Left kidney (tissue), 1 donor: ENCODE measurements at regions not wholly inside any gene's neighbourhood (a gene's known extent, or its start where the extent isn't known, plus 50 kb on each side); places are given as distances from the start of the nearest gene placed in this dataset.
A peak's percentile ranks its signal among the peaks of the same experiment; 100 is the strongest.

Experiments
- DNase-seq: peaks from one replicate; pipeline ENCODE4 v3.0.0-alpha.2; 2013

DNA sequence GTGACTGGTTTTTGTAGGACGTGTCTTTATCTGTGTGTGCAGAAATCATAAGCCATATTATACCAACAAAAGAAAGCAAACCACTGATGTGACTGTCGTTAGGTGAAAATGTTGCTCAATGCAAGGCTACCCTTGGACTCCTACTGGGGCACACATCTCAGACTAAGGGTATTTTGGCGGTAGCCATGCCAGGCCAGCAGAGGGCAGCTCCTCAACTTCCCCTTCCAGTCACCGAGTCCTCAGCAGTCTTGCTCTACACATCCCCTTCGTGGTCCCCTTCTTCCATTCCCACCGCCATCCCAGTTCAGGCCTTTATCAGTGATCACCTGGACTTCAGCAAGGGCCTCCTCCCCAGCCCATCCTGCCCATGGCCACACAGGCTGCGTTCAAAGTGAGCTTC, 113.7 kb upstream of the GGTLC1 start:
- no peak for DNase-seq

DNA sequence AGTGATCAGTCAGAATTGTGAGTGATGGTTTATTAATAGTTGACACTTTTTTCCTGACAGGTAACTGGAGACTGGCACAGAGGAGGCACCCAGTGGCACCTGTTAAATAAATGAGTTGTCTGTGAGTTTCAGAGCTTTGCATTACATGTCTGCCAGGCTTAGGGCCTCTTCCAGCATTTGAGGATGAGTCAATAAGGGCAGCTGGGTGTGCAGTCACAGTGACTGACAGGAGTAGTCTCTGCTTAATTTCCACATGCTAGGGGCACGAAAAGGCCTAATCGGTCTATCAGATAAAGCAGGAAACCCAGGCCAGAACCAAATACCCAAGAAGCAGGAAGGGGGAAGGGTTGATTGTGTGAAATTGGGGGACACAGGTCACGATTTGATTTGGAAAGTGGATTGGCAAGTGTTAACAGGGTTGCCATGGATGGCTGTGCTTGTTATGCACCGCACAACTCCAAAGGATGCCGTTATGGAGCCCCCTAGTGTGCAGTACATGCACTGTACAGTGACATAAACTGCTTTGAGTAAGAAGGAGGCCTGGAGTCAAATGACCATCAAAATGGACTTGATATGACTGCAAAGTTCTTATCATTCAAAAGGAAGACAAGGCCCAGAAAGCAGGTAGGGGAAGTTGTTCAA, 111.9 kb upstream of the GGTLC1 start:
- peak; percentile 67 for DNase-seq

DNA sequence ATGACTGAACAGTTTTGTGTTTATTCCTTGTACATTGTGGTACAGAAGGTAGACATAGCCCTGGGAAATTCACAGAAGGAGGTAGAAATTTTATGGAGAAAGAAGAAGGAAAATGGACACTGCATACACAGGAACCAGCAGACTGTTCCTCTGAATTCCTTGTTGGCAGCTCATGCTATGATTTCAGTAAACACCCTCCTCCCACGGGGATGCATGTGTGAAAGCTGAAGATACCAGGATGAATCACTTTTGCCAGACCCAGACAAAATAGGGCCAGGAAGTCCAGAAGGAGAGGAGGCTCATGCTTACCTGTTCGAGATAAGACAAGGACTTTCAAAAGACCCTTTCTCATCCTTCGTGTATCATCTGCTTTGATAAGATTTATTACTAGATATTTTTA, 110.3 kb upstream of the GGTLC1 start:
- no peak for DNase-seq

- no peak for DNase-seq
Observed at GRCh38 chr20:24097506-24098245, 109.1 kb upstream of the GGTLC1 start.

GRCh38 chr20:24096864-24097450, 108.4 kb upstream of the GGTLC1 start:
- DNase-seq: no peak

DNA sequence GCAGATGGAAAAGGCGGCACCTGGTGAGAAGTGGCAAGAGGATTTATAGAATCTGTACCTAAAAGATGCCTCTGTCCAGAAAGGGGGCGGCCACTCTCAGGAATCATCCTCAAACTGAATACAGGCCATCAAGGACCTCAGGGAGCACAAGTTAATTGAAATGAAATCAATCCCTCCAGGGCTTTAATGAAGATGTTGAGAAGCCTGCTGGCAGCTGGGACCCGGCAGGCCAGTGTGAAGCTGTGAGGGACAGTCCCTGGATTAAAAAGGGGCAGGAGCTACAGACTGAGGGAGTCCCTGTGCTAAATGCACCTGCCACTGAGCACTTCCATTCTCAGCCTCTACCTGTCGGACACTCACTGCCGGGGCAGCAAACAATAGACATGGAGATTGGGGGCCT, 107.7 kb upstream of the GGTLC1 start:
- no peak for DNase-seq

DNA sequence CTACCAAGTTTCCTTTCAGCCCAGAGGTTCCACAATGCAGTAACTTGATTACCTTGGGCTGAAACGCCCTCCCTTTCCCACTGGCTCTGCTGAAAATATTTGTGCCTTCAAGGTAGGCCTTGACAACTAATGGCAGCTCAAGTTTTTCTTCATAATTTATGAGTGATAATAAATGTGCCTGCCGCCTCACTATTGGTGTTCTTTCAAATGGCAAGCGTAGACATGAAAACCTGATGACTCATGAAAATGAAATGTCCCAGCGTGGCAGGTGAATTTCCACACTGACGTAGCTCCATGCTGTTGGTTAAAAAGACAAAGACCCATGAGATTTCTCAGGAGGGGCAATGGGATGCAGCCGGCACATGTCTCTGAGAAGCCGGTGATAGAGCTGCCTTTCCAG, 107.2 kb upstream of the GGTLC1 start:
- DNase-seq: no peak

GRCh38 chr20:24095303-24095702, 106.7 kb upstream of the GGTLC1 start:
- DNase-seq: no peak

GRCh38 chr20:24089576-24089975, 101.0 kb upstream of the GGTLC1 start:
- no peak for DNase-seq

DNA sequence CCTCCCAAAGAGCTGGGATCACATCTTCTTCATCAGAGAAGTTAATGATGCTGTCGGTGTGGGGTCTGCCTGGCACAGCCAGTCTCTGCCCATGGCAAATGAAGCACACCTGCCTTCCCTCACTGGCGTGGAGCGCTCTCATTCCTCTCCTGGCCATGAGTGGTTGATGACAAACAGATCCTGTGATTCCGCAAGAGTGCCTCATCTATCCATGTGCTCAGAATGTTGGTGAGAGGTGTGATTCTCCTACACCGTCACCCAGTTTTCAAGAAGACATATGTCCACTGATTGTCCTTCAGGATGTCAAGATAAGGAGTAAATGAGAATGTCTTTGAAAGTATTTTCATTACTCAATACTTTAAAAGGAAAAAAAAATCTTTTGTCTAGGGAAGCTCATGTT, 97.5 kb upstream of the GGTLC1 start:
- DNase-seq: no peak

DNA sequence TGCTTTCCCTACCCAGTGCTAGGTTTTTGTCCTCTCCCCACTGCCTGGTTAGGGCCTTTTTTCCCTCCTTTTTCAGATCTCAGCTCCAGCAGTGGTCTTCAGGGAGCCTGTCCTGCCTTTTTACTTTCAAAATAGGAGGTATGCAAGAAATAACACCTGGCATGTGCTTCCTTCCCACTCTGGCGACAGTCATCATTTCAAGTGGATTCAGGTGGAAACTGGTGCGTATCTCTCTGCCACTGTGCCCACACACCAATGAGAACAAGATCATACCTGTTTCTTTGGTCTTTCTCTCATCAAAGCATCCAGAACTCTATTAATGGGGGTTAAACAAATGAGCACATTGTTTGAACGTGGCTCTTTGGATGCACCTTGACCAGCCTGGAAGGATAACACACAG, 95.7 kb upstream of the GGTLC1 start:
- no peak for DNase-seq

GRCh38 chr20:24081077-24081476, 92.5 kb upstream of the GGTLC1 start:
- DNase-seq: no peak

DNA sequence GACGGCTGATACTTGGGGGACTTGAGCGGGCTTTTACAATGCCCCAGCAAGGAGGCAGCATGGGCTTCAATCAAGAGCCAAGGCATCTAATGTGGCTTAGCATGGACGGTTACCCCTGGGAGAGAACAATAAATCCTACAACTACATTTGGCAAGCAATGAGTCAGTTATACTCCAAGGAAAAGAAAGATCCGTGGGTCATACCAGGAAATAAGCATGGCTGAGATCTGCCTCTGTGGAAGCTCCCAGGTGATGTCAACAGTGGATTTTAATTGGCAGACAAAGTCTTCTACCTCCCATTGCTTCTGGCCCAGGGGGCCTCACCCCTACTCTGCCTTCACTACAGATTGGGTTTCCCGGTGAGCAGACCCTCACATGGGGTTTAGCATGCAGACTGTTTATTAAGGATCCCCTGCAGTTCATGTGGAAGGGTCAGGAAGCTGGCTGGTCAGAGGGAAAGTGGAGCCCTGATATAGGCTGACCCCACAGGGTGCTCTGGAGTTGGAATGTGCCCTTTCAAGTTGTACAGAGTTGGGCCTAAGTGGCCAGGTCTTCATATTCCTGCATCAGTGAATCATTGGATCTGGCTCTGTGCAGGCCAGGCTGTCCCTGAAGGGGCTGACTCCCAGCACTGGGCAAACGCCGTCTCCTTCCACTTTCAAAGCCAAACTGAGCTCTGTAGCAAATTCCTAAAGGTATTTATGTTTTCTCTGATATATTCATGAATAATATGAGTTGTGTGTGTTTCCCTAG, 91.3 kb upstream of the GGTLC1 start:
- DNase-seq: no peak

- no peak for DNase-seq
Observed at GRCh38 chr20:24077145-24077544, 88.6 kb upstream of the GGTLC1 start.

DNA sequence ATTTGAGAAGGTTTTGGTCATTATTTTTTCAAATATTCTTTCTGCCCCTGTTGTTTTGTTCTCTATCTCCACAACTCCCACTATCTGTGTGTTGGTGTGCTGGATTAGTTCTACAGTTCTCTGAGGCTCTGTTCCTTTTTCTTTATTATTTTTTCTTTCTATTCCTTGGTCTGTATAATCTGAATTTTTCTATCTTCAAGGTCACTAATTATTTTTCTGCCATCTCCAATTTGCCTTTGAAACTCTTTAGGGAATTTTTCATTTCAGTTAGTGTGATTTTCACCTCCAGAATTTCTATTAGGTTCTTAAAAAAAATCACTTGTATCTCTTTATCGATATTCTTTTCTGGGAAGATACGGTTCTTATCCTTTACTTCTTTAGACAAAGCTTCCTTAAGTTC, 82.1 kb upstream of the GGTLC1 start:
- DNase-seq: no peak

DNA sequence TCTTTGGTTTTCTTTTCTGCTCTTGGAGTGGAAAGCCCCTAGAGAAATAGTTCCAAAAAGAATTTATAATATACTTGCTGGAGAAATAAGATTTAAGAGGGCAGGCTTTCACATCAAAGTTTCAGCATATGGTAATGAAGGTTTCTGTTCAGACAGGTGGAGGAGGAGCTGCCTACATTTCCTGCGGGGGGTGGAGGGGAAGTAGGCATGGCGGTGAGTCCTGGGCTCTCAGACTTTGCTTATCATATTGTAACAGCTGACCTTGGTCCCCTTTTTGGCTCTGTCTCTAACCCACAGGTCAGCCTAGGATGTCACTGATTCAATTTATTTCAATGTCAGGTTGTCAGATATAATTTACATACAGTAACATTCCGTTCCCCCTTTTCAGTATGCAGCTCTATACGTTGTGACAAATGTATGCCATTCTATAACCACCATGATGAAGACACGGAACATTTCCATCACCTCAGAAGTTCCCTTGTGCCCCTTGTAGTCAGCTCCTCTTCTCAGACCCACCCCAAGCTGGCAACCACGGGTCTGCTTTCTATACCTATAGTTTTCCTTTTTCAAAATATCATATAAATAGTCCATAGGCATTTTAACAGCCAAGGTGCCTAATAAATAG, 77.6 kb upstream of the GGTLC1 start:
- DNase-seq: no peak

GRCh38 chr20:24064915-24065314, 76.3 kb upstream of the GGTLC1 start:
- no peak for DNase-seq

DNA sequence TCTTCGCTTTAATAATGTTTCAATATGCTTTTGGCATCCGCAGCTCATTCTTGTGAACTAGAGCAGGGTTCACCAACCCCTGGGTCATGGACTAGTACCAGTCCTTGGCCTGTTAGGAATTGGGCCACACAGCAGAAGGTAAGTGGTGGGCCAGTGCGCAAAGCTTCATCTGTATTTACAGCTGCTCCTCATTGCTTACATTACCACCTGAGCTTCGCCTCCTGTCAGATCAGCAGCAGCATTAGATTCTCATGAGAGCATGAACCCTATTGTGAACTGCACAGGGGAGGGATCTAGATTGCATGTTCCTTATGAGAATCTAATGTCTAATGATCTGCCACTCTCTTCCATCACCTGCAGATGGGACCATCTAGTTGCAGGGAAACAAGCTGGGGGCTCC, 75.5 kb upstream of the GGTLC1 start:
- DNase-seq: no peak

GRCh38 chr20:24063100-24063499, 74.5 kb upstream of the GGTLC1 start:
- DNase-seq: no peak

DNA sequence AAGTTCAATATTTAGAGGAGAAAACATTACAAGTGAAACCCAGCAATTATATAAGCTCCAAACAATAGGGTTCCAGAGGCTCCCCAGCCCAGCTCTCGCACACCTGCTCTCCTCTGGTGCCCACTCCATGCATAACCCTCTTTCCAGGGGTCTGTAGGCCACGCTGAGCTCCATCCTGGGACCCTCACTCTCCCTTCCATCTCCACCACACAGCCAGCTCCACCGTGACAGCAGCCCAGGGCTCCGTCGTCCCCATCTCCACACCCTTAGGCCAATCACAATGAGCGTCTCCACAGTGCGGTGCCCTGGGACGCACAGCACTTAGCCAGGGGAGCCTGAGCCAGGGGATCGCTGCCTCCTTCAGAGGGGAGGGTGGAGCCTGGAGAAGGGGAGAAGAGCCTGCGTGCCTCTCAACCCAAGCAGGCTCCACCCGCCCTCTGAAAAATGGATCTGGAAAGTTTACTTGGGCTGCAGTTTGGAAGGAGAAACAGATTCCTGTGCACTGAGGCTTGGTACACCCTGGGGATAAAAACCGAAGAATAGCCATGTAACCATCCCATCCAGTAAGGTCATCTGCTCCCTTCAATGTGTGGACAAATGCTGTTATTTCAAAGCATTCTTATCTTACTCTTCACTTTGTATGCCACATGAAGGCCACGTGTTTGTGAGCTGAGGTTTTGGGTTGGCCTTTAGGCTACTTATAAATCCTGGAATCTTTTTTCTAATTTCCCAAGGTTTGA, 72.4 kb upstream of the GGTLC1 start:
- no peak for DNase-seq

- no peak for DNase-seq
Observed at GRCh38 chr20:24059174-24059573, 70.6 kb upstream of the GGTLC1 start.

GRCh38 chr20:24056491-24056890, 67.9 kb upstream of the GGTLC1 start:
- DNase-seq: no peak
